Choroid plexus epithelial cell (primary cell): ENCODE measurements at regions not wholly inside any gene's neighbourhood (a gene's known extent, or its start where the extent isn't known, plus 50 kb on each side); places are given as distances from the start of the nearest gene placed in this dataset.

ENCODE experiments used
- DNase-seq: peaks from one replicate; pipeline ENCODE4 v3.0.0-alpha.2; 2010; ENCODE audit warnings: low read depth
- H3K4me3 ChIP-seq: 2 replicates; pipeline ENCODE4 v1.5.1; 2011; ENCODE audit warnings: low read depth, mild to moderate bottlenecking, control low read depth, low read length, moderate library complexity
- TF ChIP-seq, protein P1 (sequence below): conservative IDR thresholded peaks from 2 replicates; pipeline ENCODE4 v1.5.1; 2011; ENCODE audit warnings: low read depth, mild to moderate bottlenecking, control low read depth, inconsistent platforms, low read length, moderate library complexity

DNA sequence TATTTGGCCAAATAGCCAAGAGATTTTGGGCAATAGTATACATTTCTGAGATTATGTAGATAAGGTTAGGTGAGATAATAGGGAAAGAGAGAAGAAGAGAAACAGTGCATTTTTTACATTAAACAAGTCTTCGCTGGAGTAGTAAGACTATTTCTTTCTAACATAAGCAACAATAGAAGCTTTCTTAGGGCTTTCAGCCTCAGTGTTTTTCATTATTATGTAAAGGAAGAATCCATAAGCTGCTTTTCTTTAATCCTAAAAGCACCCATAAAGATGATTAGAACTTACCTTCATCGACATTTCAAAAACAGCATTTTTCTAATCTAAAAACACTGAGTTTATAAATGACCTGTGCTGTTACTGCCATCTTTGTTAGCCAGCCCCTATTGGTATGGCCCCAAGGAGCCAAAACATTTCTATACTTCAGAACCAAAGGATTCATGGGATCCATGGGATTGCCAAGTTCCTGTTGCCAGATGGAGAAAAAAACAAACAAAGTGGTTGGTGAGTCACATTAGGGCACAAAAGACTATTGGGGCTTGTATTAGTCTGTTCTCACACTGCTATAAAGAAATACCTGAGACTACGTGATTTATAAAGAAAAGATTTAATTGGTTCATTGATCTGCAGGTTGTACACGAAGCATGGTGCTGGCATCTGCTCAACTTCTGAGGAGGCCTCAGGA, 88.2 kb downstream of the SCG2 start:
- TF ChIP-seq, protein P1, sequence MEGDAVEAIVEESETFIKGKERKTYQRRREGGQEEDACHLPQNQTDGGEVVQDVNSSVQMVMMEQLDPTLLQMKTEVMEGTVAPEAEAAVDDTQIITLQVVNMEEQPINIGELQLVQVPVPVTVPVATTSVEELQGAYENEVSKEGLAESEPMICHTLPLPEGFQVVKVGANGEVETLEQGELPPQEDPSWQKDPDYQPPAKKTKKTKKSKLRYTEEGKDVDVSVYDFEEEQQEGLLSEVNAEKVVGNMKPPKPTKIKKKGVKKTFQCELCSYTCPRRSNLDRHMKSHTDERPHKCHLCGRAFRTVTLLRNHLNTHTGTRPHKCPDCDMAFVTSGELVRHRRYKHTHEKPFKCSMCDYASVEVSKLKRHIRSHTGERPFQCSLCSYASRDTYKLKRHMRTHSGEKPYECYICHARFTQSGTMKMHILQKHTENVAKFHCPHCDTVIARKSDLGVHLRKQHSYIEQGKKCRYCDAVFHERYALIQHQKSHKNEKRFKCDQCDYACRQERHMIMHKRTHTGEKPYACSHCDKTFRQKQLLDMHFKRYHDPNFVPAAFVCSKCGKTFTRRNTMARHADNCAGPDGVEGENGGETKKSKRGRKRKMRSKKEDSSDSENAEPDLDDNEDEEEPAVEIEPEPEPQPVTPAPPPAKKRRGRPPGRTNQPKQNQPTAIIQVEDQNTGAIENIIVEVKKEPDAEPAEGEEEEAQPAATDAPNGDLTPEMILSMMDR, result no peak
- DNase-seq, result no peak
- H3K4me3 ChIP-seq, result no peak overlapping the region

DNA sequence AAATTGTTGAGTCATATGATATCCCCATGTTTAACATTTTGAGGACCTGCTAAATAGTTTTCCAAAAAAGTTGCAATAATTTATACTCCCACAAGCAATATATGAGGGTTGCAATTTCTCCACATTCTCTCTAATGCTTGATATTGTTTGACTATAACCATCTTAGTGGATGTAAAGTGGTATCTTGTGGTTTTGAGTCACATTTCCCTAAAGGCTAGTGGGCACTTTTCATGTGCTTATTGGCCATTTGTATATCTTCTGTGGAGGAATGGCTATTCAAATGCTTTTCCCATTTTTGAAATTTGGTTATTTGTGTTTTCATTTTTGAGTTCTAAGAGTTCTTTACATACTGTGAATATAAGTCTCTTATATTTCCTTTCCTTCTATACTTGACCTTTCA, 82.7 kb downstream of the SCG2 start:
- TF ChIP-seq, protein P1, result no peak
- no peak for DNase-seq
- H3K4me3 ChIP-seq, result no peak overlapping the region

DNA sequence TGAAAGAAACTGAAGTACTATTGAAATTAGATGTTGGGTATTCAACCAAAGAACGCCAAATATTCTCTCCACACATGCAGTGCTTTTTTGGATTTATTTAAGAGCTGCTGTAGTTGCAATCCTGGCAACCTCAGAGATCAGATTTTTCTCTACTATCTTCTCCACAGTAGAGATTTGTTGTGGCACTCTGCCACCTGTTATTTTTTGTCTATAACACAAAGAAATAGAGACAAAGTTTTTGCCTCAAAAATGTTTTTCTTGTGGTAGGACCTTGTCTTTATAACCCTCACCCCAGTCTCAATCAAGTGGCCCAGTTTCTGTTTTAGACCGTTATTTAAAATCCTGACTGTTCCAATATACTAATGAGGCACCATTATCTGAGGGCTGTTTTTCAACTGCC, 79.4 kb downstream of the SCG2 start:
- H3K4me3 ChIP-seq, result no peak overlapping the region
- TF ChIP-seq, protein P1, result no peak
- DNase-seq, result peak; percentile 25

DNA sequence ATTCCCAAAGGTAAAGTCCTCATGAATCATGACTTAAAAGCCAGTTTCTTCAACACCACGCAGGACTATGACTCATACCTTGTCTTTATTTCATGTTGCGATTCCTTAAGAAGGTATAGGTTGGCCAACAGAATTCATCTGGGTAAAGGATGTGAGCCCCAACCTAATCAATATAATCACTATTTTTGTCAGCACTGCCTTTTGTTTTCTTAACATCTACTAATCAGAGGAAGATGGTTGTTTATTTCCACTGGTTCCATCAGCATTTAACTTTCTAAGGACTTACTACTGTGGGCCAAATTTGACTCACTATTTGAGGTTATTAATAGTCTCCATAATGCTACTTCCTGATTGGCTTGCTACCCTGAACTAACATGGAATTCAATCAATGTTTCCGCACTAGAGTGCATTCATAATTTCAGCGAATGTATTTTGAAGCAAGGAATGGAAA, 78.6 kb downstream of the SCG2 start:
- no peak overlapping the region for H3K4me3 ChIP-seq
- peak; percentile 72 for DNase-seq
- TF ChIP-seq, protein P1, result no peak

DNA sequence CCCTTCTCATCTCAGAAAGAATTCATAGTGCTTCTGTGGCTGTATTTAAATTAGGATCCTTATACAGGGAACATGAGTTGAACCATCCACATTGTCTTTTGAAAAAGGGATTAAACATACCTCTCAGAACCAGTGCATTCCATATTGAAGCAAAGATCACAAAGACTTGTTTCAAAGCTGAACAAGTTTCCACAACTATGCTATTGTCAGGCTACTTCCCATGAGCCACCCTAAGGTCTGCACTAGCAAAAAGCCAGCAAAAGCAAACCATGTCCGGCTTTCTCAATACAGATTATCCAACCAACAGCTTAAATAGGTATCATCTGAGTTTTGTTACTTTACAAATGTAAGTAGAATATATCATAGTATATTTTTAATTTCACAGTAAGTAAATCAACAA, 78.1 kb downstream of the SCG2 start:
- TF ChIP-seq, protein P1, result no peak
- H3K4me3 ChIP-seq, result no peak overlapping the region
- no peak for DNase-seq

DNA sequence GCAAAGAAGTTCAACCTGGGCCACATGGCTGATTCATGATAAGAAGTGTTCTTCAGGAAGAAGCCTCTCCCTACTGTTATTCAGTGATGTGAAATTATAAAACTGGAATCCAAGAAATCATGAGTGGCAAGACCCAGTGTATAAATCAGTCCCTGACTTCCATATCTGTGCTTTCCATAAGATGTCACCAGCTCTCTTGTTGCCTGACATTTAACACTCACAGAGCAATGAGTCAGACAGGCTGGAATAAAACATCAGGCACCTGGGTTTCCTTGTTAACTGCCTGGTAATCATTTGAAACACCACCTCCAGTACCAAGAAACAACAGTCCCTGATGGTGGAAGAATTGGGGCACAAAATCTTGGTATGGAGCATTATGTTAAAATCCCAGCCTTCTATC, 76.1 kb downstream of the SCG2 start:
- no peak overlapping the region for H3K4me3 ChIP-seq
- peak; percentile 34 for DNase-seq
- TF ChIP-seq, protein P1, result no peak

DNA sequence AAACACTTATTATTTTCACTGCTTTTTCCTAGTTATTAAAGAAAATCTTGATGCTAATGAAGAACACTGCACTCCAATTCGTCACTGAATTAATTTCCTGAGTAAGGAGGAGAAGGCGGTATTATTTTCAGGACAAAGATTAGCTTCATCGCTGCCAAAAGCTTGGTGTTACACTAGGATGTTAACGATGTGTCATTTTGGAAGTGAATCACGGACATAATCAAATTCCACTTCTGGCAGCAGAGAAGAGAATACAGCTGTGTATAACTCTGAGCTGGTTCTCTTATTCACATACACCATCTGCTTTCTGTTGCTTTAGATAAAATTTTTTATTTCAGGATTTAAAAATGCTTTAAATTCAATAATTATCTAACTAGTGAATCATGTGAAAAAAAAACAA, 74.1 kb downstream of the SCG2 start:
- no peak overlapping the region for H3K4me3 ChIP-seq
- no peak for DNase-seq
- TF ChIP-seq, protein P1, result no peak
